Body of pancreas (tissue), 4 donors: ENCODE measurements at regions not wholly inside any gene's neighbourhood (a gene's known extent, or its start where the extent isn't known, plus 50 kb on each side); places are given as distances from the start of the nearest gene placed in this dataset.

Experiments
- CTCF ChIP-seq, 7 experiments: fragments of 450-650 bp in 4 of 7; fragments of 200-600 bp in 3 of 7; sonication (generic) in 3 of 7; IDR thresholded peaks; one replicate each; pipeline ENCODE4 v1.5.1; 2016 to 2019; ENCODE audit warnings: antibody characterized with exemption in 7 of 7
- POLR2A ChIP-seq, 3 donors: fragments of 450-650 bp; IDR thresholded peaks; one replicate each; pipeline ENCODE4 v1.6.1; 2016; ENCODE audit warnings: antibody characterized with exemption in 3 of 3, mild to moderate bottlenecking in 2 of 3

DNA sequence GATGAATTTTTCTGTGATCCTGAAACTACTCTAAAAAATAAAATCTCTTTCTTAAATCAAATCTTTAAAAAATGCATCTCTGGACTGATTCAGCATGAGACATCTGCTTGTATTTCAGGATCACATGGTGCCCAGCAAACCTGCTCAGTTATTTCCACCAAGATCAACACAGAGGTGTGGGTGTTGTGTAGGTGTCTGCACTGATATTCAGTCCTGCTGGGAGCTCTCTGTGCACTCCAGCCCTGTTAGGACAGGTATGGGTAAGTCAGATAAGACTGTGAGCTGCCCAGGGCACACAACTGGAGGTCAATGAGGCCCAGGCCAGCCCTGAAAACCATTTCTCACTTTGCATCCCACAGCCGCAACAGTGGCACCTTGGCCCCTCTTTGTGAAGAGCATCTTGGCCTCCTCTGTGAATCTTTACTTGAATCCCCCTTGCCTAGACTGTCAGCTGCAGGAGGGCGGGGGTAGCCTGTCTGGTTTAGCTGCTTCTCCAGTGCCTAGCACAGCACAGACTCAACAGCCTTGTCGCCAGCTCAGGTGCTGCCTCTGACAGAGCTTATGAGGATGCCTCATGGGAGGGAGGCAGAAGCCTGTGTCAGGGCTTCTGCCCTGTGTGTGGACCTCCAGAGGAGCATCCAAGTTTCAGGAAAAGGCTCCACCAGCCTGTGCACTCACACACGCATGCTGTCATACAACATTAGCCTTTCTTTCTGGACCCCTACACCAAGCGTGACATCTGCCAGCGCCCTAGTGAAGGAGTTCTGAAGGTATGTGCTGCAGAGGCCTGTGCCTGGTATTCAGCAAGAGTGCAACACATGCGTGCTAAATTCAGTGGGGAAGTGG is 187.6 kb upstream of the CST7 start:
- TF ChIP-seq POLR2A (IDR thresholded peaks at IDR 0.05) = no peak
- no peak for TF ChIP-seq CTCF (IDR thresholded peaks at IDR 0.05)
